Panc1 (cell line): ENCODE measurements at regions not wholly inside any gene's neighbourhood (a gene's known extent, or its start where the extent isn't known, plus 50 kb on each side); places are given as distances from the start of the nearest gene placed in this dataset.

Experiments
- ATAC-seq: fragments of 200-7000 bp; cut with Tn5 transposase; 2 replicates; pipeline ENCODE4 v1.9.1; 2020; ENCODE audit warnings: mild to moderate bottlenecking, moderate library complexity
- BruUV-seq: library from RNA; stranded (reverse); fragments of 400-500 nt; replicated peaks from 2 replicates; lab custom pipeline; 2021; lab: Mats Ljungman, UMichigan
- CTCF ChIA-PET: fragments of 300-600 bp; sonication (Branson Sonifier 250); formaldehyde crosslinking; loops from one replicate; lab custom pipeline; 2022; ENCODE audit warnings: antibody characterized with exemption; lab: Charles Lee
- POLR2A ChIA-PET: fragments of 300-600 bp; sonication (Branson Sonifier 250); formaldehyde crosslinking; loops from one replicate; lab custom pipeline; 2022; ENCODE audit warnings: antibody characterized with exemption; lab: Charles Lee
- DNase-seq: peaks from one replicate; pipeline ENCODE4 v3.0.0-alpha.2; 2010; ENCODE audit warnings: low read depth, low spot score
- H3K27ac ChIP-seq: 2 replicates; pipeline ENCODE4 v1.5.1; 2011; ENCODE audit warnings: mild to moderate bottlenecking, low read length, inconsistent platforms
- H3K27me3 ChIP-seq: fragments of 200-500 bp; sonication (Bioruptor generic); 2 replicates; pipeline ENCODE4 v1.6.0; 2014; ENCODE audit warnings: low read length, inconsistent platforms; ENCODE audit not compliant: control insufficient read depth, insufficient read depth
- H3K36me3 ChIP-seq: fragments of 200-500 bp; sonication (Bioruptor generic); 2 replicates; pipeline ENCODE4 v1.5.1; 2014; ENCODE audit warnings: inconsistent platforms, mild to moderate bottlenecking, low read length, moderate library complexity; ENCODE audit not compliant: control insufficient read depth, insufficient read depth
- H3K4me1 ChIP-seq: 2 replicates; pipeline ENCODE4 v1.5.1; 2011; ENCODE audit warnings: inconsistent platforms, mild to moderate bottlenecking, low read length, moderate library complexity; ENCODE audit not compliant: control insufficient read depth, insufficient read depth
- H3K4me3 ChIP-seq, 2 experiments: 2 replicates each; pipeline ENCODE4 v1.5.1; 2011 to 2012; ENCODE audit warnings: low read depth in 2 of 2, low read length in 2 of 2, mild to moderate bottlenecking in 2 of 2, inconsistent platforms in 1 of 2, moderate library complexity in 1 of 2
- H3K9me3 ChIP-seq: fragments of 200-500 bp; sonication (Bioruptor generic); 2 replicates; pipeline ENCODE4 v1.5.1; 2014; ENCODE audit warnings: low read depth, mild to moderate bottlenecking, inconsistent platforms, low read length, moderate library complexity; ENCODE audit not compliant: control insufficient read depth, insufficient read depth
- POLR2AphosphoS5 ChIP-seq: IDR thresholded peaks from 2 replicates; pipeline ENCODE4 v1.6.1; 2012; ENCODE audit warnings: mild to moderate bottlenecking, low read depth, low read length, moderate library complexity
- SIN3A ChIP-seq: IDR thresholded peaks from 2 replicates; pipeline ENCODE4 v1.6.1; 2012; ENCODE audit warnings: low read depth, mild to moderate bottlenecking, low read length, moderate library complexity, borderline replicate concordance; ENCODE audit not compliant: insufficient read depth
- TCF7L2 ChIP-seq: IDR thresholded peaks from 2 replicates; pipeline ENCODE4 v1.6.1; 2011; ENCODE audit warnings: mild to moderate bottlenecking, low read depth, low read length, inconsistent platforms
- in situ Hi-C: cut with HindIII; loops from 2 replicates; pipeline ENCODE4 v1.10.0; 2016; ENCODE audit warnings: low sequenced_read_pairs, low pct_unique_long_range_greater_than_20kb
- intact Hi-C: fragments of 100-400 bp; cut with micrococcal nuclease; formaldehyde crosslinking; loops from one replicate; pipeline ENCODE4 v1.10.0; 2022; ENCODE audit not compliant: unreplicated experiment
- TF ChIP-seq, protein P1 (sequence below), 2 experiments: IDR thresholded peaks; 2 replicates each; pipeline ENCODE4 v1.6.1; 2011 to 2012; ENCODE audit warnings: low read depth in 2 of 2, control low read depth in 1 of 2, low read length in 1 of 2, mild to moderate bottlenecking in 1 of 2, moderate library complexity in 1 of 2; ENCODE audit not compliant: insufficient read depth in 1 of 2
- TF ChIP-seq, protein P2 (sequence below): fragments of 450-650 bp; IDR thresholded peaks from 2 replicates; pipeline ENCODE4 v1.5.1; 2017; ENCODE audit warnings: mild to moderate bottlenecking

DNA sequence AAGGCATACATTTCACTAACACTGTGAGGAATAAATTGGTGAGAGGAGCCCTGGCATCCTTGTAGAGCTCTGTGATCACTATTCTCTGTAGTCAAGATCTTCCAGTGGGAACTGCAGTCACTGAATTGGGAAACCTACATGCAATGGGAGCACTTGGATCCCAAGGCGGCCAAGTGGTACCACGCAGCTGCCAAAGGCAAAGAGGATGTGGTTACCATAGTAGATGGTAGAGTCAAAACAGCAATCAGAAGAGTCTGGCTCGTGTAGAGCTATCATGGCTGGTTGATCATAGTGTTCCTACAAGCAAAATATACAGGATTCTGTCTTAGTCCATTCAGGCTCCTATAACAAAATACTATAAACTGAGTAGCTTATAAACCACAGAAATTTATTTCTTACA lies 849.7 kb downstream of the ROBO2 start:
- intact Hi-C loops: no loop called here
- Histone ChIP-seq H3K9me3 (no peaks in the 10 kb centered on the region), H3K36me3 (no peaks in the 10 kb centered on the region), H3K27ac (no peak overlapping the region), H3K4me3 (no peak overlapping the region), H3K27me3 (no peaks in the 10 kb centered on the region), H3K4me1 (no peaks in the 10 kb centered on the region)
- DNase-seq: no peak
- no peak for ATAC-seq
- POLR2A ChIA-PET: no interaction called here
- BruUV-seq: no TSS peak
- TF ChIP-seq, protein P1, sequence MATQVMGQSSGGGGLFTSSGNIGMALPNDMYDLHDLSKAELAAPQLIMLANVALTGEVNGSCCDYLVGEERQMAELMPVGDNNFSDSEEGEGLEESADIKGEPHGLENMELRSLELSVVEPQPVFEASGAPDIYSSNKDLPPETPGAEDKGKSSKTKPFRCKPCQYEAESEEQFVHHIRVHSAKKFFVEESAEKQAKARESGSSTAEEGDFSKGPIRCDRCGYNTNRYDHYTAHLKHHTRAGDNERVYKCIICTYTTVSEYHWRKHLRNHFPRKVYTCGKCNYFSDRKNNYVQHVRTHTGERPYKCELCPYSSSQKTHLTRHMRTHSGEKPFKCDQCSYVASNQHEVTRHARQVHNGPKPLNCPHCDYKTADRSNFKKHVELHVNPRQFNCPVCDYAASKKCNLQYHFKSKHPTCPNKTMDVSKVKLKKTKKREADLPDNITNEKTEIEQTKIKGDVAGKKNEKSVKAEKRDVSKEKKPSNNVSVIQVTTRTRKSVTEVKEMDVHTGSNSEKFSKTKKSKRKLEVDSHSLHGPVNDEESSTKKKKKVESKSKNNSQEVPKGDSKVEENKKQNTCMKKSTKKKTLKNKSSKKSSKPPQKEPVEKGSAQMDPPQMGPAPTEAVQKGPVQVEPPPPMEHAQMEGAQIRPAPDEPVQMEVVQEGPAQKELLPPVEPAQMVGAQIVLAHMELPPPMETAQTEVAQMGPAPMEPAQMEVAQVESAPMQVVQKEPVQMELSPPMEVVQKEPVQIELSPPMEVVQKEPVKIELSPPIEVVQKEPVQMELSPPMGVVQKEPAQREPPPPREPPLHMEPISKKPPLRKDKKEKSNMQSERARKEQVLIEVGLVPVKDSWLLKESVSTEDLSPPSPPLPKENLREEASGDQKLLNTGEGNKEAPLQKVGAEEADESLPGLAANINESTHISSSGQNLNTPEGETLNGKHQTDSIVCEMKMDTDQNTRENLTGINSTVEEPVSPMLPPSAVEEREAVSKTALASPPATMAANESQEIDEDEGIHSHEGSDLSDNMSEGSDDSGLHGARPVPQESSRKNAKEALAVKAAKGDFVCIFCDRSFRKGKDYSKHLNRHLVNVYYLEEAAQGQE (IDR thresholded peaks at IDR 0.05; ENCODE audit: insufficient read depth in 1 of 2, low read depth in 2 of 2, low read length in 1 of 2): no peak
- TF ChIP-seq, protein P2, sequence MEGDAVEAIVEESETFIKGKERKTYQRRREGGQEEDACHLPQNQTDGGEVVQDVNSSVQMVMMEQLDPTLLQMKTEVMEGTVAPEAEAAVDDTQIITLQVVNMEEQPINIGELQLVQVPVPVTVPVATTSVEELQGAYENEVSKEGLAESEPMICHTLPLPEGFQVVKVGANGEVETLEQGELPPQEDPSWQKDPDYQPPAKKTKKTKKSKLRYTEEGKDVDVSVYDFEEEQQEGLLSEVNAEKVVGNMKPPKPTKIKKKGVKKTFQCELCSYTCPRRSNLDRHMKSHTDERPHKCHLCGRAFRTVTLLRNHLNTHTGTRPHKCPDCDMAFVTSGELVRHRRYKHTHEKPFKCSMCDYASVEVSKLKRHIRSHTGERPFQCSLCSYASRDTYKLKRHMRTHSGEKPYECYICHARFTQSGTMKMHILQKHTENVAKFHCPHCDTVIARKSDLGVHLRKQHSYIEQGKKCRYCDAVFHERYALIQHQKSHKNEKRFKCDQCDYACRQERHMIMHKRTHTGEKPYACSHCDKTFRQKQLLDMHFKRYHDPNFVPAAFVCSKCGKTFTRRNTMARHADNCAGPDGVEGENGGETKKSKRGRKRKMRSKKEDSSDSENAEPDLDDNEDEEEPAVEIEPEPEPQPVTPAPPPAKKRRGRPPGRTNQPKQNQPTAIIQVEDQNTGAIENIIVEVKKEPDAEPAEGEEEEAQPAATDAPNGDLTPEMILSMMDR: no peak
- no peak for TF ChIP-seq POLR2AphosphoS5
- TF ChIP-seq SIN3A: no peak
- TF ChIP-seq TCF7L2: no peak
- in situ Hi-C loops: no loop called here
- CTCF ChIA-PET: no interaction called here

DNA sequence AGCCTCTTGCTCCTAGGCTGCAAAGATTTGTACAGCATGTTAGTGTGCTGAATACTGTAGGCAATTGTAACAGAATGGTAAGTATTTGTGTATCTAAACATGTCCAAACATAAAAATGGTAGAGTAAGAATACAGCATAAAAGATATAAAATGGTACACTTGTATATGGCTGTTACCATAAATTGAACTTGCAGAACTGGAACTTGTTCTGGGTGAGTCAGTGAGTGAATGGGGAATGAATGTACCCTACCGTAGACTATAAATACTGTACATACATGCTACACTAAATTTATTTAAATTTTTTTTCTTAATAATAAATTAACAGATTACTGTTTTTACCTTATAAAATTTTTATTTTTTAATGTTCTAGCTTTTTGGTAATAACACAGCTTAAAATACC lies 858.7 kb downstream of the ROBO2 start:
- no peak for TF ChIP-seq POLR2AphosphoS5
- TF ChIP-seq, protein P1 (IDR thresholded peaks at IDR 0.05; ENCODE audit: insufficient read depth in 1 of 2, low read depth in 2 of 2, low read length in 1 of 2): no peak
- TF ChIP-seq, protein P2: no peak
- TF ChIP-seq SIN3A: no peak
- TF ChIP-seq TCF7L2: no peak
- no peaks in the 10 kb centered on the region for H3K9me3 ChIP-seq
- intact Hi-C loops (no loop called here), in situ Hi-C loops (no loop called here)
- DNase-seq (no peak), ATAC-seq (no peak)
- no peak overlapping the region for H3K4me3 ChIP-seq
- ChIA-PET CTCF (no interaction called here), POLR2A (no interaction called here)
- no peaks in the 10 kb centered on the region for H3K4me1 ChIP-seq
- BruUV-seq: no TSS peak
- no peak overlapping the region for H3K27ac ChIP-seq
- H3K36me3 ChIP-seq: no peaks in the 10 kb centered on the region
- H3K27me3 ChIP-seq: no peaks in the 10 kb centered on the region
